Inflammatory macrophage (primary cell): ENCODE measurements at regions not wholly inside any gene's neighbourhood (a gene's known extent, or its start where the extent isn't known, plus 50 kb on each side); places are given as distances from the start of the nearest gene placed in this dataset.
"Not testable (repeated sequence)": the region's sequence is repeated elsewhere in the genome, so short reads cannot be mapped to it uniquely, and the experiment has no call there.

Experiments
- DNase-seq, 2 donors: peaks; one replicate each; pipeline ENCODE4 v3.0.0-alpha.2; 2020 to 2022

GRCh38 chr9:83191154-83191553, 128.2 kb upstream of the RASEF start:
- no peak for DNase-seq

GRCh38 chr9:83189026-83189425, 126.1 kb upstream of the RASEF start:
- DNase-seq, result not testable (repeated sequence)

GRCh38 chr9:83188277-83188676, 125.3 kb upstream of the RASEF start:
- peak; percentile 53 to 59 for DNase-seq

DNA sequence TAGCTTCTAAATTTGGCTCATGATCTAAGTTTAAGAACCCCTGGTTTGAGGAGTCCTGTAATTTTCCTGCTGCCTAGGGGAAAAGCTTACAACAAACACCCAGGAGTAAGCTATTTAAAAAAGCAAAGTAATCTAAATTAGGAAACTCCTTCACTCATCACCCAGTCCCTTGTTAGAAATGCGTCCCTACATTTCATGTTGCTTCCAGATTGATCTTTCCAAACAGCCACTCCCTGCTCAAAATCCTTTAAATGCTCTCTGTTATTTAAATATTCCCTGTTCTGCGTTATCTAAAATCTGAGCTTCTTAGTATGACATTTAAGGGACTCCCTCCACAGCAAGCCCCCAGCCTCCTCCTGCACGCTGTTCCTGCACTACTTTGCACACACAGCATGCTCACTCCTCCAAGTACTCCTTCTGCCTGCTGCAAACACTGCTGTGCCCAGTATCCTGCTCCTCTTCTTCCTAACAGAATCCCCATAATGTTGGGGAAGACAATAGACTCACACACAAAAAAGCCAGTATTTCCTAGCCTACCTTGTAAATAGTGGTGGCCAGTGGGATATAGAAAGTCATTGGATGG, 123.3 kb upstream of the RASEF start:
- no peak for DNase-seq

DNA sequence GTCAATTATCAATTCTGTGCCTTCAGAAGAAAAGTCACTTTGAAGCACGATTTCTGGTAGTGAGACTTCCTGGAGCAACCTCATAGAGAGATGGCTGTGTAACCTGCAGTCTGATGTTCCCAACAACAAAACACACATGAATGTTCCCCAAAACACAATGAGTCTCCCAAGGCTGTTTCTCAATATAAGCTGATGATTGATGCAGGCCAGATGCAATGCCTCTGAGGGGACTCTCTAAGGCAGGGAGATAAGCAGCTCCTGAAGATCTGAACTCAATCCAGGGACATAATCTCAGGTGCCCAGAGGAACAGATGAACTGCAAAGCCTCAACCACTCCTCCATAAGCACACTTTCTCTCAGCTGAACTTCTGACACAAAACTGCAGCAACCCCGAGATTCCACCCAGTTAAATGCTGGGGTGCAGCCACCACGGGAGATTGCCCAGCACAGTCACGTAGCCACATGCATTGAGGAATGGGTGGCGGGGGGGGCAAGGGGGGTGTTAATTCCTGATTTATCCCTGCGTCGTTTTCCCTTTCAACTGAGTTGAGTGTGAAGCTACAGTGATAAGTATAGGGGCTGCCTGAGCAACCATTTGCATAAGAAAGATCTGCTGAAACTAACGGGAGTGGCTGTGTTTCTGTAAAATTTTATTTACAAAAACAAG, 122.7 kb upstream of the RASEF start:
- no peak for DNase-seq

- no peak for DNase-seq
These were observed 120.7 kb upstream of the RASEF start for GRCh38 chr9:83183621-83184020.

DNA sequence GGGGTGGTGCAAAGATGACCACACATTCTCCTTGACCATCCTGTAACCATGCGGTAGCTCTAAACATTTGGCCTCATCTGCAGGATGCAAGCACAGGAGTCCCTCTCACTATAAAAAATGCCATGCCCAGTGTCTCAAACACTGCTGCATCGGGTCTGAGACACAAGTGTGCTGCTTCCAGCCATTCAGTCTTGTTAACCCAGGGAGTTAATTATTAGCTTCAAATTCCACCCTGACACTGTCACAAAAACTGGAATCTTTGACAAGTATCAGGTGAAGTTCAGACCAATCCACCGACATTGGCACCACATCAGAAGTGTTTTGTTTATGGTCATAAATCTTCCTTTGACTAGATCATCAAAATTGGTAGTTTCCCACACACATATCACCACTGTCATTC, 119.1 kb upstream of the RASEF start:
- DNase-seq, result no peak

DNA sequence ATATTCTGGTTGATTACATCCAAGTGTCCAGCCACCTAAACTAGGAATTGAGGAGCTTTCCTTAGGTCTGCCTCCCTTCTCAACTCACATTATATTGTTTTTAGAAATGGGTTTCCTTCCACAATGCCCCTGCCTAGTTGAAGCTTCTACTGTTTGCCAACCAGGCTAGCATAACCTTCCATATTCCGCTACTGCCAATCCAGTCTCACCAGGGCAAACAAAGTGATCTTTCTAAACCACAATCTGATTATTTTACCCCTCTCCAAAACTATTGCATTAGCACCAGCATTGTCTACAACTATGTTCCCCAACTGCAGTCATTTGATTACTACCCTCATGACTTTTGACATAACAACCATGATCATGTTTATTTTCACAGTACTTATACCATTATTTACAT, 115.8 kb upstream of the RASEF start:
- no peak for DNase-seq

GRCh38 chr9:83177747-83178146, 114.8 kb upstream of the RASEF start:
- no peak for DNase-seq

DNA sequence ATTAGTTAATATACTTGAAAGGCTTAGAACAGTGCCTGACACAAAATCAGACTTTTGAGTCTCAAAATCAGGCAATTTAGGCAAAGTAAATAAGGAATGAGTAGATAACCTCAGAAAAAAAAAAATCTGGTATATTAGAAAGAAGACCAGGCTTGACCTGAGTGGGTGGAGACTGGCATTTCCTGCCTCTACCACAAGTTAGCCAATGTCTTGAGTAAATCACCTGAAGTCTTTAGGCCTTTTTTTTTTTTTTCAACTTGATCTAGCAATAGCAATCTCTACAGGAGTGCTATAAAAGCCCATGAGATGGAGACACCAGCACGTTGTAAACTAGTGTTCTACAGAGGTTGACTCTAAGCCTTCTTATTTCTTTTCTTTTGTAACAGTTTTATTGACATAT, 104.2 kb upstream of the RASEF start:
- DNase-seq, result no peak

DNA sequence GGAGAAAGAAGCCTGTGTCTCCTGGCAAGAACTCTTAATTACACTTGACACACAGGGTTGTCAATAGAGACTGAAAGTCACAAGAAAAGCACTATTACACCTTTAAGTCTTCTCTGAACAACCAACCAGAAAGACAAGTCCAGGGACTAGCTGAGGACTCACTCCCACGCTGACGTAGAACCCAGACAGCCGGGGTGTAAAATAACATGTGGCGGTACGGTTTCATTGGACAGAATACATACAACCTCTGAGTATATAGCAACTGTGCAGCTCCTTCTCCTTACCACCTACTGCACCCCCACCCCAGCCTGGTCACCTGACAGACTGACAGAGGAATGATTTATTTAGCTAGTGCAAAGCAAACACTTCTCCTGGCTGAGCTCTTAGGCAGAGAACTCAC, 103.4 kb upstream of the RASEF start:
- no peak for DNase-seq

DNA sequence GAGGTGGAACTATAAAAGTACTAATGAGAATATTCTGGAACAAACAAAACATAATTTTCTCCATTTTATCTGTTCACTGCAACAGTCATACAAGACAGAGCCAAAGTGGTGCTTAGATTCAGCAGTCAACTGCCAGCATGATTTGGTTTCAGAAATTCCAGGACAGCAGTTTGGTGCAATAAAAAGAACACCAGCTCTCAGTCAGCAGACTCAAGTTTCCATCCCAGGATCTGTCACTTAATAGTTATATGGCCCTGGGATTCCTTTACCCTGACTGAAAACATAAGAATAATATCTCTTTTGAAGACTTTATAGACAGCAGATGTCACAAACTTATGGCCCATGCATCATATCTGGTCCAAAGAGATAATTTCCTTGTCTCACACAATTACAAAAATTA, 92.8 kb upstream of the RASEF start:
- no peak for DNase-seq

GRCh38 chr9:83154821-83155220, 91.9 kb upstream of the RASEF start:
- no peak for DNase-seq

DNA sequence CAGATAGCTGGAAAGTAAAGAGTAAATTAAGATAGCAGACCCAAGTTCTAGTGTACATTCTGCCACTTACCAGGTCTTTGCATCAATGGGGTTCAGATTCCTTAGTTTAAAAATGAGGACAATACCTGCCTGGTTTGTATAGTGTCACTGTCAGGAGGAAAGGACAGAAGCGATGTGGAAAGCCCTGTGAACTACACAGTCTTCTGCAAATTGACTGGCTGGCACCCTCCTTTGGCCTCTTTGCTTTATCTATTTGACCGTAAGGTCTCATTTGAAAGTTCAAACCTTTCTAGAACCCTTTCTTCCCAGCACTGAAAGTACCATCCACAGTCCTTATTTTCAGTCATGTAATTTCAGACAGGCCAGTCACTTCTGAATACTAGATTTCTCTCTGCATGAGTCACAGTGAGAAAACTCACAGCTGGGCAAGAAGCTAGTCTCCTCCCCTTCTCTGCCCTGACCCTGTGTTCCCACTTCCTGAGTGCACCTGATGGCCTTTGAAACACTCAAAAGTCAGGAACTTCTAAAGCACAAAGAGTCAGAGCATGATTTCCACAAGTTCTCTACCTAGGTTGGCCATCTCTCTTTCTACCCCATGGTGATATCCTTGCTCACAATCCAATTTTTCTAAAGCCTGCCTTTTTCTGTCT, 91.3 kb upstream of the RASEF start:
- DNase-seq, result no peak

GRCh38 chr9:83153030-83153429, 90.1 kb upstream of the RASEF start:
- no peak for DNase-seq

DNA sequence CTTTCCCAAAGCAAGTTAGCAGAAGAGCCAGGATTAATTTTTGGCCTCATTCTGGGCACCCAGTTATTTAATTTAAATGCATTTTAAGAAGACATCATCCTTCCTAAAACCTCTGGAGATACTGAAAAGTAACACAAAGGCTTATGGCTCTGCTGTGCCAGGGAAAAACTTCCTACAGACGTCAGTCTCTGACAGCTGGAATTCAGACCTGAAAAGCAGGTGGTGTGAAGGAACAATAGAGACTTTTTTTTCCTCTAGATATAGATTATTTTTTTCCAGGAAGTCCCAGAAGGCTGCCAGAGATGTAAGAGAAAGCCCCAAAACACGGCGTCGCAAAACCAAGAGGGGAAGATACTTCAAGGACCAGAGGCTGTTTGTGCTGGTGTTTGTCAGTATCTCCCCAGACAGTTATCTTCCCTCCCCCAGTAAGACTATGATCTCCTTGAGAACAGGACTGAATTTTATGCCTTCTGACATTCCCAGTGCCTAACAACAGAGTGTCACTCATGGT, 88.7 kb upstream of the RASEF start:
- DNase-seq, result no peak

DNA sequence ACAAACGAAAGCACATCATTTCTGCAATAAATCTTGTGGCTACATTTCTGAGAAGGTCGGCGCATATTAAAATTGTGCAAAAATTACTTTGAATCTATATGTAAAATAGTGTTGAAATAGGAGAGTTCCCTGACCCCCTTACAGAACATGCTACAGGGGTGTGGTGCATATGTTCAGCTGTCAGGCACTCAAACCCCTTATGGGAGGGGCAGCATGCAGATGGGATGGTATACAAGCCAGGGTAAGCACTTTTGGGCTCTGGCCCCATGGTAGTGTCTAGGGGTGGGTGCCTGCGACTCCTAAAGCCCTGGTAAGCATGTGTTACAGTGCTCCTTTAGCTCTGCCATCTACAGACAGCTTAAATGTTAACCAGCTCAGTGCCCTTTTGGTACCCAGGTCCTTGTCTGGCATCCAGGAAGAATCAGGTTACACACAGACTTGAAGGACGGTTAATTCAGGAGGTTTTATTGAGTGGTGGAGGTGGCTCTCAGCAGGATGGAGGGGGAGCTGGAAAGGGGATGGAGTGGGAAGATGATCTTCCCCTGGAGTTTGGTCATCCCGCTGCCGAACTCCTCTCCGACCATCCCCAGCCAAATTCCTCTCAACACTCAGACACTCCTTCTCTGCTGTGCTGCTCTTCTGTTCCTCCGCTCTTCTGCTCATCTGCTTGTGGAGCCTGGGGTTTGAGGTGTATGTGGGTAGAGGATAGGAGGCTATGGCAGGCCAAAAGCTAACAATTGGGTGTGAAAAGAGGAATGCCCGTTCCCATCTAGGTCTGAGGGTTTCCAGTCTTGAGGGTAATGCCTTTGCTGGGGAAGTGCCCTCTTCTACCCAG, 84.6 kb upstream of the RASEF start:
- no peak for DNase-seq

DNA sequence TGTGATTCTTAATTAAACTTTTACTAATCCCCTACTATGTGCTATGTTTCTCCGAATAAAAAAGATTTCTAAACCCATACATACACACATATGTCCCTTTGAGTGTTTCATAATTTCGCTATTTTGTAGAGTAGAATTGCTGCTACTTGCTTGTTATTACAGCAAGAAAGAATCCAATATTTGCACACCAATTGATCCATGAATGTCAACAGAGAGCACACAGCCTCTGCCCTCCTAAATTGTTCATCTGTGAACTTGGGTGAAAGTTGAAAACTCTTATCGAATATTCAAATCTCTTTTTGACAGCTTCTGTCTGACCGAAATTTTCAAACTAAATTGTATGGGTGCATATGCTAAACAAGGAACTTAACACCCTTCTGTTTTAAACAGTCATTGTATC, 83.4 kb upstream of the RASEF start:
- no peak for DNase-seq

DNA sequence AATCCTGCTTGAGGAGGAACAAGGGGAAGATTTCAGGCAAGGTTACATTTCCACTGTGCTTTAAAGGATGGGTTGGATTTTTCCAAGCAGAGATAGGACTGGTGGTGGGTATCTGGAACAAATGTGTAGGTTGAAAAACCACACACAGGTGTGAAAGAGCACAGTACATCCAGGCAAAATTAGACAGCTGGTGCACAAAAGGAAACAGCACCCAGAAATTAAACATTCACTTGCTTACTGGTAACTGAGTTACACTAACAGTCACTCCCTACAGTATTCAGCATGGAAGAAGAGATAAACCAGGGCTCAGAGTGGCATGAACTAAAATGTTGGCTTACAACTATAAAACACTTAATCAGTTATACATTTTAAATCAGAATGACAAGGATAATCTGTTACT, 81.5 kb upstream of the RASEF start:
- DNase-seq, result no peak

DNA sequence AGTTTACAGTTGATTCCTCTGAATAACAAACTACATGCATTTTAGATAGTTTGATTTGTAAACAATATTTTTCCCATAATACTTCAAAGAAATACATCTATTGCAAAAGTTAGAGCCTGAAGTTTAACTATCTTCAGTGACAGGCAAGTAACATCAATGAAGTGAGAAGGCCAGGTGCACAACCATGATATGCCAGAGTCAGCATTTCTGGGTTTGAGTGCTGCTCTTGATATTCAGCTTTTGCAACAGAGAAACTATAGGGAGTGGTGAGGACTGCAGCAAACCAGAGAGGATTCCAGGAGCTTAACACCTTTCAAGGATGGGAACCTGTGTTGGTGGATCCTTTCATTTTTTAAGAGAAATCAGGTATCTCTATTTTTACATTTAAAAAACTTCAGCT, 79.4 kb upstream of the RASEF start:
- no peak for DNase-seq

DNA sequence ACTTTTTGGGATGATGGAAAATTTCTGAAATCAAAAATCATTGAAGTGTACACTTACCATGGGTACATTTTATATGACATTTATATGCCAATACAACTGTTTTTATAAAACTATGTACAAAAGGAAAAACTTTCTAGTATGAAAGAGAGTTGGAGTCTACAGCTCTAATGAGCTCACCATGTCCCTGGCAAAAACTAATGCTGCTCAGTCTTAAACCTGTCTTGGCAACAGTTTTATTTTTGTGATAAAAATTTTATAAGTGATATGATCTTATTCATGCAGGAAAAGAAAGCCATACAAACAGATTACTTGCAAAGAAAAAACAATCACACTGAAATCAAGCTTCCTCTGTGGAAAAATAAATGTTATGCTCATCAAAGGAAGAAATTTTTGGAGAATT, 78.9 kb upstream of the RASEF start:
- no peak for DNase-seq

GRCh38 chr9:83140061-83140460, 77.1 kb upstream of the RASEF start:
- DNase-seq, result no peak

- DNase-seq, result no peak
These were observed 75.6 kb upstream of the RASEF start for GRCh38 chr9:83138422-83139135.
